PC-9 (cell line): ENCODE measurements at regions not wholly inside any gene's neighbourhood (a gene's known extent, or its start where the extent isn't known, plus 50 kb on each side); places are given as distances from the start of the nearest gene placed in this dataset.

Source experiments
- BruUV-seq: library from RNA; stranded (reverse); fragments of 400-500 nt; replicated peaks from 2 replicates; lab custom pipeline; 2021; lab: Mats Ljungman, UMichigan
- CTCF ChIA-PET: fragments of 300-600 bp; sonication (Branson Sonifier 250); formaldehyde crosslinking; loops from one replicate; lab custom pipeline; 2022; ENCODE audit warnings: antibody characterized with exemption; lab: Charles Lee
- POLR2A ChIA-PET: fragments of 300-600 bp; sonication (Branson Sonifier 250); formaldehyde crosslinking; loops from one replicate; lab custom pipeline; 2022; ENCODE audit warnings: antibody characterized with exemption; ENCODE audit not compliant: unreplicated experiment; lab: Charles Lee
- DNase-seq, 2 experiments: peaks; one replicate each; pipeline versions ENCODE4 v3.0.0 to v3.0.0-alpha.2; 2015 to 2022; ENCODE audit warnings: mixed read lengths in 1 of 2
- H2AFZ ChIP-seq: fragments of 200-600 bp; sonication (generic); 2 replicates; pipeline ENCODE4 v1.8.1; 2017; ENCODE audit warnings: antibody characterized with exemption
- H3F3A ChIP-seq: fragments of 200-600 bp; sonication (generic); 2 replicates; pipeline ENCODE4 v1.8.1; 2017; ENCODE audit warnings: antibody characterized with exemption, mild to moderate bottlenecking, low read depth; ENCODE audit not compliant: insufficient read depth
- H3K27ac ChIP-seq: fragments of 200-600 bp; sonication (generic); 2 replicates; pipeline ENCODE4 v1.6.1; 2016; ENCODE audit warnings: mixed run types
- H3K27me3 ChIP-seq: fragments of 200-600 bp; sonication (generic); 2 replicates; pipeline ENCODE4 v1.6.1; 2016; ENCODE audit warnings: low read depth, mixed run types; ENCODE audit not compliant: insufficient read depth
- H3K36me3 ChIP-seq: fragments of 200-600 bp; sonication (generic); 2 replicates; pipeline ENCODE4 v1.6.1; 2016; ENCODE audit warnings: low read depth, mixed run types
- H3K4me1 ChIP-seq: fragments of 200-600 bp; sonication (generic); replicated peaks from 2 replicates; pipeline ENCODE4 v1.6.1; 2016; ENCODE audit warnings: mixed run types; ENCODE audit not compliant: insufficient read depth
- H3K4me2 ChIP-seq: fragments of 200-600 bp; sonication (generic); 2 replicates; pipeline ENCODE4 v1.6.1; 2017; ENCODE audit warnings: mixed run types
- H3K4me3 ChIP-seq: fragments of 200-600 bp; sonication (generic); 2 replicates; pipeline ENCODE4 v1.6.1; 2016; ENCODE audit warnings: mixed run types
- H3K79me2 ChIP-seq: fragments of 200-600 bp; sonication (generic); 2 replicates; pipeline ENCODE4 v1.6.1; 2017; ENCODE audit warnings: low read depth, mixed run types
- H3K9me2 ChIP-seq: fragments of 200-600 bp; sonication (generic); 2 replicates; pipeline ENCODE4 v1.8.1; 2017; ENCODE audit warnings: mild to moderate bottlenecking; ENCODE audit not compliant: insufficient read depth
- H3K9me3 ChIP-seq: fragments of 200-600 bp; sonication (generic); 2 replicates; pipeline ENCODE4 v1.8.1; 2016; ENCODE audit warnings: low read depth; ENCODE audit not compliant: insufficient read depth
- H4K20me1 ChIP-seq: fragments of 200-600 bp; sonication (generic); 2 replicates; pipeline ENCODE4 v1.8.1; 2017; ENCODE audit not compliant: insufficient read depth
- EZH2 ChIP-seq: fragments of 200-600 bp; sonication (generic); IDR thresholded peaks from 2 replicates; pipeline ENCODE4 v1.8.0; 2017; ENCODE audit warnings: antibody characterized with exemption, low read depth
- intact Hi-C: fragments of 100-400 bp; cut with micrococcal nuclease; formaldehyde crosslinking; loops from one replicate; pipeline ENCODE4 v1.10.0; 2022; ENCODE audit not compliant: unreplicated experiment
- TF ChIP-seq, protein P1 (sequence below): fragments of 200-600 bp; sonication (generic); conservative IDR thresholded peaks from 2 replicates; pipeline ENCODE4 v1.6.1; 2017; ENCODE audit warnings: mixed run types, antibody characterized with exemption, mild to moderate bottlenecking, moderate library complexity

DNA sequence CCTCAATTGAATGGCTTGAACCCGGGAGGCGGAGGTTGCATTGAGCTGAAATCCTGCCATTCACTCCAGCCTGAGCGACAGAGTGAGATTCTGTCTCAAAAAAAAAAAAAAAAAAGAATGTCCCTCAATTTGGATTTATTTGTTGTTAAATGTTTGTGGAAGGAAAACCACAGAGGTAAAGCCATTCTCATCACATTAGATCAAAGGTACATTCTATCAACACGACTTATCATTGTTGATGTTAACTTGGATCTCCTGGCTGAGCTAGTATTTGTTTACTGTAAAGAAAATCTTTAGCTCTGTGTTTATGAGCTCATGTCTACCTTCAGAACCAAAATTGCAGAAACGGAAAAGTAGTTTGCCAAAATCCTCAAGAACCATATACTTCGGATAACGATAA is 91.4 kb upstream of the SALL4 start:
- H3F3A ChIP-seq: 0 out of 2 replicates have a peak, but pooled peaks cover 7% of the 10 kb centered on the region
- no peak overlapping the region for H3K4me3 ChIP-seq
- H3K27me3 ChIP-seq: no peaks in the 10 kb centered on the region
- H3K79me2 ChIP-seq: no peaks in the 10 kb centered on the region
- no peak for DNase-seq
- H3K27ac ChIP-seq: no peak overlapping the region
- no peaks in the 10 kb centered on the region for H3K9me2 ChIP-seq
- intact Hi-C loops: no loop called here
- no TSS peak for BruUV-seq
- TF ChIP-seq, protein P1, sequence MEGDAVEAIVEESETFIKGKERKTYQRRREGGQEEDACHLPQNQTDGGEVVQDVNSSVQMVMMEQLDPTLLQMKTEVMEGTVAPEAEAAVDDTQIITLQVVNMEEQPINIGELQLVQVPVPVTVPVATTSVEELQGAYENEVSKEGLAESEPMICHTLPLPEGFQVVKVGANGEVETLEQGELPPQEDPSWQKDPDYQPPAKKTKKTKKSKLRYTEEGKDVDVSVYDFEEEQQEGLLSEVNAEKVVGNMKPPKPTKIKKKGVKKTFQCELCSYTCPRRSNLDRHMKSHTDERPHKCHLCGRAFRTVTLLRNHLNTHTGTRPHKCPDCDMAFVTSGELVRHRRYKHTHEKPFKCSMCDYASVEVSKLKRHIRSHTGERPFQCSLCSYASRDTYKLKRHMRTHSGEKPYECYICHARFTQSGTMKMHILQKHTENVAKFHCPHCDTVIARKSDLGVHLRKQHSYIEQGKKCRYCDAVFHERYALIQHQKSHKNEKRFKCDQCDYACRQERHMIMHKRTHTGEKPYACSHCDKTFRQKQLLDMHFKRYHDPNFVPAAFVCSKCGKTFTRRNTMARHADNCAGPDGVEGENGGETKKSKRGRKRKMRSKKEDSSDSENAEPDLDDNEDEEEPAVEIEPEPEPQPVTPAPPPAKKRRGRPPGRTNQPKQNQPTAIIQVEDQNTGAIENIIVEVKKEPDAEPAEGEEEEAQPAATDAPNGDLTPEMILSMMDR: no peak
- TF ChIP-seq EZH2: no peak
- POLR2A ChIA-PET: interaction anchor here (0.7 kb wide), 1 partner anchor 54 kb away, joined by 3 read pairs; no protein-coding TSS in a partner anchor
- no peak overlapping the region for H2AFZ ChIP-seq
- CTCF ChIA-PET: no interaction called here
- H4K20me1 ChIP-seq: no peaks in the 10 kb centered on the region
- no peaks in the 10 kb centered on the region for H3K36me3 ChIP-seq
- H3K4me2 ChIP-seq: no peak overlapping the region
- H3K4me1 ChIP-seq: no peaks in the 10 kb centered on the region
- H3K9me3 ChIP-seq: no peaks in the 10 kb centered on the region

DNA sequence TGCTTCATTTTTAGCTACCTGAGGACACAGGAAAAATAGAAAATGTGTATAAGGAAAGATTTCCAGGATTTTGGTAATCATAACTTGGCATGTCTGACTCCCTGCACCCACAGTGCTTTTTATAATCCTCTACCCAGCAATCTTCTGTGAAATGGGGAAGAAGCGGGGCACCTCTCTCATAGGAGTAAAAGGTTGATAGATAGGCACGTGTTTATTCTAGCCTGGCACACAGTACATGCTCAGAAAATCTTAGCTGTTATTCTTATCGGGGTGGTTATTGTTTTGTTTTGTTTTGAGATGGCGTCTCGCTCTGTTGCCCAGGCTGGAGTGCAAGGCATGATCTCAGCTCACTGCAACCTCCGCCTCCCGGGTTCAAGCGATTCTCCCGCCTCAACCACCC is 87.7 kb upstream of the SALL4 start:
- POLR2A ChIA-PET: no interaction called here
- H2AFZ ChIP-seq: no peak overlapping the region
- no TSS peak for BruUV-seq
- no peaks in the 10 kb centered on the region for H3K27me3 ChIP-seq
- no peaks in the 10 kb centered on the region for H3K4me1 ChIP-seq
- H3K4me3 ChIP-seq: no peak overlapping the region
- TF ChIP-seq EZH2: no peak
- TF ChIP-seq, protein P1: no peak
- H3K9me3 ChIP-seq: no peaks in the 10 kb centered on the region
- no peak for DNase-seq
- 0 out of 2 replicates have a peak, but pooled peaks cover 7% of the 10 kb centered on the region for H3F3A ChIP-seq
- CTCF ChIA-PET: interaction anchor here (0.6 kb wide), 1 partner anchor 144 kb away, joined by 3 read pairs; no protein-coding TSS in a partner anchor
- H4K20me1 ChIP-seq: no peaks in the 10 kb centered on the region
- H3K36me3 ChIP-seq: no peaks in the 10 kb centered on the region
- no peaks in the 10 kb centered on the region for H3K79me2 ChIP-seq
- H3K4me2 ChIP-seq: no peak overlapping the region
- intact Hi-C loops: no loop called here
- no peaks in the 10 kb centered on the region for H3K9me2 ChIP-seq
- H3K27ac ChIP-seq: no peak overlapping the region

DNA sequence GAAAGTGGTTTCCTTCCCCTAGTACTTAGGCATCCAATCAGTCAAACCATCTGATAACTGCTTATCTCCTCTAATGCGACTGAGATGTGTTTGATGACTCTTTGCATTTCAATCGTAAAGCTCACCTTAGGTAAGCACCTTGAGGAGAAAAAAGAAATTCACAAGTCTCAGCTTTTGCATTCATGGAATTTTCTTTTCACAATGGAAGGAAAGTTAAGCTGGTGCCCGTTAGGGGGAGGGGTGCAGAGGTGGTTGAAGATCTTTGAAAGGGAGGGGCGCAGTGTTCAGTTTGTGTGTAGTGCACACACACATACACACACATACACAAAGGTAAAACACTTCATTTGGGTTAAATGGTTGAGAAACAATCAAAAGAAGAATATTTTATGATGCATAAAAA is 87.1 kb upstream of the SALL4 start:
- no TSS peak for BruUV-seq
- Histone ChIP-seq H3K4me3 (no peak overlapping the region), H2AFZ (no peak overlapping the region), H3K9me2 (no peaks in the 10 kb centered on the region), H3K9me3 (no peaks in the 10 kb centered on the region), H3K79me2 (no peaks in the 10 kb centered on the region), H3F3A (0 out of 2 replicates have a peak, but pooled peaks cover 7% of the 10 kb centered on the region), H3K4me2 (no peak overlapping the region), H3K4me1 (0 out of 2 replicates have a peak, but pooled peaks cover 4% of the 10 kb centered on the region), H3K27ac (no peak overlapping the region), H3K36me3 (no peaks in the 10 kb centered on the region), H3K27me3 (no peaks in the 10 kb centered on the region), H4K20me1 (no peaks in the 10 kb centered on the region)
- POLR2A ChIA-PET: no interaction called here
- TF ChIP-seq, protein P1: no peak
- TF ChIP-seq EZH2: no peak
- CTCF ChIA-PET: no interaction called here
- DNase-seq: no peak
- intact Hi-C loops: no loop called here
